Tibial nerve (tissue), 4 donors: ENCODE measurements at regions not wholly inside any gene's neighbourhood (a gene's known extent, or its start where the extent isn't known, plus 50 kb on each side); places are given as distances from the start of the nearest gene placed in this dataset.

ENCODE experiments used
- DNase-seq, 2 donors: peaks; one replicate each; pipeline ENCODE4 v3.0.0-alpha.2; 2019; ENCODE audit warnings: low spot score in 2 of 2
- H3K27ac ChIP-seq, 4 donors: fragments of 200-600 bp; sonication (generic) in 3 of 4; one replicate each; pipeline ENCODE4 v1.5.1; 2017 to 2019; ENCODE audit warnings: mild to moderate bottlenecking in 1 of 4
- H3K27me3 ChIP-seq, 2 donors: fragments of 200-600 bp; sonication (generic) in 1 of 2; one replicate each; pipeline versions ENCODE4 v1.5.1 to v1.6.0; 2017 to 2019
- H3K36me3 ChIP-seq, 3 donors: fragments of 200-600 bp; sonication (generic); one replicate each; pipeline ENCODE4 v1.5.1; 2018 to 2019
- H3K4me1 ChIP-seq, 4 donors: fragments of 200-600 bp; sonication (generic) in 3 of 4; one replicate each; pipeline ENCODE4 v1.5.1; 2017 to 2019
- H3K4me3 ChIP-seq, 4 donors: fragments of 200-600 bp; sonication (generic) in 3 of 4; one replicate each; pipeline ENCODE4 v1.5.1; 2017 to 2019; ENCODE audit warnings: mild to moderate bottlenecking in 1 of 4, moderate library complexity in 1 of 4
- H3K9me3 ChIP-seq, 4 donors: fragments of 200-600 bp; sonication (generic) in 3 of 4; one replicate each; pipeline ENCODE4 v1.5.1; 2017 to 2019
- CTCF ChIP-seq, 5 experiments: fragments of 200-600 bp in 3 of 5; fragments of 450-650 bp in 2 of 5; sonication (generic) in 3 of 5; IDR thresholded peaks; one replicate each; pipeline ENCODE4 v1.5.1; 2016 to 2019; ENCODE audit warnings: antibody characterized with exemption in 5 of 5, mild to moderate bottlenecking in 3 of 5, moderate library complexity in 2 of 5
- EP300 ChIP-seq, 2 donors: sonication (generic); formaldehyde crosslinking; IDR thresholded peaks; one replicate each; pipeline ENCODE4 v1.6.1; 2017; ENCODE audit warnings: antibody characterized with exemption in 2 of 2, mild to moderate bottlenecking in 1 of 2
- POLR2A ChIP-seq, 2 donors: fragments of 450-650 bp; IDR thresholded peaks; one replicate each; pipeline ENCODE4 v1.6.1; 2017; ENCODE audit warnings: antibody characterized with exemption in 2 of 2, mild to moderate bottlenecking in 2 of 2, moderate library complexity in 2 of 2
- WGBS, 2 donors: methylation state at CpG; one replicate each; pipeline ENCODE4 v1.1.5; 2018; 5-methylcytosine and 5-hydroxymethylcytosine counted together

GRCh38 chr1:234938924-234939323 lies 189.7 kb downstream of the TOMM20 start:
- Histone ChIP-seq H3K36me3 (no peaks in the 10 kb centered on the region), H3K27ac (no peak overlapping the region), H3K4me3 (no peak overlapping the region), H3K9me3 (no peaks in the 10 kb centered on the region), H3K27me3 (no peaks in the 10 kb centered on the region), H3K4me1 (peaks cover 0 to 3% (median under 1%) of the 10 kb centered on the region in 4 donors)
- WGBS, 2 donors, result 75 to 78% methylated on average over 7 of the region's 7 CpGs
- DNase-seq, result no peak
- TF ChIP-seq EP300 (IDR thresholded peaks at IDR 0.05), result no peak
- no peak for TF ChIP-seq POLR2A (IDR thresholded peaks at IDR 0.05)
- no peak for TF ChIP-seq CTCF (IDR thresholded peaks at IDR 0.05)

- 89 to 93% methylated on average over 1 of the region's 1 CpG for WGBS, 2 donors
- Histone ChIP-seq H3K27me3 (no peaks in the 10 kb centered on the region), H3K4me1 (peaks cover 0 to 11% (median 8%) of the 10 kb centered on the region in 4 donors), H3K27ac (no peak overlapping the region), H3K4me3 (no peak overlapping the region), H3K9me3 (no peaks in the 10 kb centered on the region), H3K36me3 (no peaks in the 10 kb centered on the region)
- TF ChIP-seq EP300 (IDR thresholded peaks at IDR 0.05), result no peak
- TF ChIP-seq POLR2A (IDR thresholded peaks at IDR 0.05), result no peak
- TF ChIP-seq CTCF (IDR thresholded peaks at IDR 0.05), result no peak
- no peak for DNase-seq
These were observed 190.5 kb downstream of the TOMM20 start for GRCh38 chr1:234938135-234938534.

- no peaks in the 10 kb centered on the region for H3K36me3 ChIP-seq
- no peak for DNase-seq
- peaks cover 0 to 17% (median 12%) of the 10 kb centered on the region in 4 donors for H3K4me1 ChIP-seq
- no peak overlapping the region for H3K27ac ChIP-seq
- WGBS, 2 donors, result 92 to 95% methylated on average over 7 of the region's 7 CpGs
- TF ChIP-seq POLR2A (IDR thresholded peaks at IDR 0.05) (no peak), CTCF (IDR thresholded peaks at IDR 0.05) (no peak), EP300 (IDR thresholded peaks at IDR 0.05) (no peak)
- no peaks in the 10 kb centered on the region for H3K27me3 ChIP-seq
- no peak overlapping the region for H3K4me3 ChIP-seq
- H3K9me3 ChIP-seq, result no peaks in the 10 kb centered on the region
These were observed 191.8 kb downstream of the TOMM20 start for GRCh38 chr1:234936612-234937389.

GRCh38 chr1:234934611-234935033 lies 194.0 kb downstream of the TOMM20 start:
- 78 to 82% methylated on average over 7 of the region's 7 CpGs for WGBS, 2 donors
- no peaks in the 10 kb centered on the region for H3K36me3 ChIP-seq
- DNase-seq, result no peak

More at GRCh38 chr1:234934611-234935033, 194.0 kb downstream of the TOMM20 start:
- Histone ChIP-seq H3K27ac (peak overlapping the region in 1 of 4 donors; percentile 66), H3K9me3 (no peaks in the 10 kb centered on the region), H3K27me3 (no peaks in the 10 kb centered on the region), H3K4me1 (peaks cover 0 to 17% (median 12%) of the 10 kb centered on the region in 4 donors), H3K4me3 (no peak overlapping the region)
- TF ChIP-seq EP300 (IDR thresholded peaks at IDR 0.05) (no peak), POLR2A (IDR thresholded peaks at IDR 0.05) (no peak), CTCF (IDR thresholded peaks at IDR 0.05) (no peak)
